K562 (cell line): ENCODE measurements at regions not wholly inside any gene's neighbourhood (a gene's known extent, or its start where the extent isn't known, plus 50 kb on each side); places are given as distances from the start of the nearest gene placed in this dataset.

ENCODE experiments used
- NR3C1 ChIP-seq: sonication (generic); formaldehyde crosslinking; IDR thresholded peaks from 2 replicates; pipeline ENCODE4 v1.8.1; 2022; ENCODE audit warnings: missing genetic modification reagents
- ZNF512 ChIP-seq: IDR thresholded peaks from 2 replicates; pipeline ENCODE4 v1.6.1; 2016; ENCODE audit warnings: missing genetic modification characterization, missing compliant biosample characterization
- ZNF609 ChIP-seq: sonication (generic); formaldehyde crosslinking; IDR thresholded peaks from 2 replicates; pipeline ENCODE4 v1.8.1; 2023; ENCODE audit warnings: missing genetic modification reagents, mild to moderate bottlenecking, borderline replicate concordance
- ZNF668 ChIP-seq: fragments of 250-450 bp; sonication (Bioruptor Pico); IDR thresholded peaks from 2 replicates; pipeline ENCODE4 v1.8.0; 2022; ENCODE audit warnings: mild to moderate bottlenecking, inconsistent platforms
- TF ChIP-seq, protein P1 (sequence below): fragments of 250-450 bp; sonication (Bioruptor Pico); IDR thresholded peaks from 2 replicates; pipeline ENCODE4 v1.4.0; 2020; ENCODE audit warnings: mild to moderate bottlenecking

DNA sequence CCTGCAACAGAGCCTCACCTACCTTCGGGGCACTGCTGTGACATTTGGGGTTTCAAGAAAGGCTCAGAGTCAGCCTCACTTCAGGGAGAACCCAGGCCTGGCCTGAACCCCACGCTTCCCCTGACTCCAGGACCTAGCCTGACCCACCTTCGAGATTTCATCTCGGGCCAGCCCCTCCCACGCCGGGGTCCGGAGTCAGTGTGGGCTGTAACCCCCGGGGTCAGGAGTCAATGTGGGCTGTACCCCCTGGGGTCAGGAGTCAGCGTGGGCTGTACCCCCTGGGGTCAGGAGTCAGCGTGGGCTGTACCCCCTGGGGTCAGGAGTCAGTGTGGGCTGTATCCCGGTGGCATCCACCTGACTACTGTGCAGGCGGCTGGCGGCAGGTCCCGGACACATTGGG is 183.0 kb upstream of the RAB4A start (continued):
- TF ChIP-seq ZNF512 (tag) (no peak), NR3C1 (CRISPR knock-in tag) (no peak), ZNF668 (CRISPR knock-in tag) (no peak), ZNF609 (CRISPR knock-in tag) (no peak)
- TF ChIP-seq, protein P1, sequence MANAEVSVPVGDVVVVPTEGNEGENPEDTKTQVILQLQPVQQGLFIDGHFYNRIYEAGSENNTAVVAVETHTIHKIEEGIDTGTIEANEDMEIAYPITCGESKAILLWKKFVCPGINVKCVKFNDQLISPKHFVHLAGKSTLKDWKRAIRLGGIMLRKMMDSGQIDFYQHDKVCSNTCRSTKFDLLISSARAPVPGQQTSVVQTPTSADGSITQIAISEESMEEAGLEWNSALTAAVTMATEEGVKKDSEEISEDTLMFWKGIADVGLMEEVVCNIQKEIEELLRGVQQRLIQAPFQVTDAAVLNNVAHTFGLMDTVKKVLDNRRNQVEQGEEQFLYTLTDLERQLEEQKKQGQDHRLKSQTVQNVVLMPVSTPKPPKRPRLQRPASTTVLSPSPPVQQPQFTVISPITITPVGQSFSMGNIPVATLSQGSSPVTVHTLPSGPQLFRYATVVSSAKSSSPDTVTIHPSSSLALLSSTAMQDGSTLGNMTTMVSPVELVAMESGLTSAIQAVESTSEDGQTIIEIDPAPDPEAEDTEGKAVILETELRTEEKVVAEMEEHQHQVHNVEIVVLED (CRISPR knock-in tag) = no peak
- TF ChIP-seq, all 486 proteins: peak for 0
